Right forelimb (tissue), 1 donor: ENCODE measurements at regions not wholly inside any gene's neighbourhood (a gene's known extent, or its start where the extent isn't known, plus 50 kb on each side); places are given as distances from the start of the nearest gene placed in this dataset.
A peak's percentile ranks its signal among the peaks of the same experiment; 100 is the strongest.
"Not testable (repeated sequence)": the region's sequence is repeated elsewhere in the genome, so short reads cannot be mapped to it uniquely, and the experiment has no call there.

ENCODE experiments used
- DNase-seq: peaks from one replicate; pipeline ENCODE4 v3.0.0-alpha.2; 2018

- DNase-seq: no peak
These were observed 50.7 kb upstream of the SYNDIG1 start for GRCh38 chr20:24418731-24419130.

- DNase-seq: no peak
These were observed 51.9 kb upstream of the SYNDIG1 start for GRCh38 chr20:24417485-24417884.

GRCh38 chr20:24415444-24415843 is 54.0 kb upstream of the SYNDIG1 start:
- not testable (repeated sequence) for DNase-seq

GRCh38 chr20:24411834-24412216 is 57.6 kb upstream of the SYNDIG1 start:
- no peak for DNase-seq

GRCh38 chr20:24411003-24411833 is 58.2 kb upstream of the SYNDIG1 start:
- no peak for DNase-seq

GRCh38 chr20:24407151-24407550 is 62.3 kb upstream of the SYNDIG1 start:
- DNase-seq: no peak

- no peak for DNase-seq
These were observed 62.7 kb upstream of the SYNDIG1 start for GRCh38 chr20:24406750-24407149.

GRCh38 chr20:24406251-24406650 is 63.2 kb upstream of the SYNDIG1 start:
- no peak for DNase-seq

- DNase-seq: no peak
These were observed 63.6 kb upstream of the SYNDIG1 start for GRCh38 chr20:24405810-24406209.

- no peak for DNase-seq
These were observed 66.0 kb upstream of the SYNDIG1 start for GRCh38 chr20:24403406-24403805.

GRCh38 chr20:24402188-24402587 is 67.2 kb upstream of the SYNDIG1 start:
- no peak for DNase-seq

- no peak for DNase-seq
These were observed 74.3 kb upstream of the SYNDIG1 start for GRCh38 chr20:24395151-24395550.

GRCh38 chr20:24393903-24394302 is 75.5 kb upstream of the SYNDIG1 start:
- no peak for DNase-seq

- no peak for DNase-seq
These were observed 76.8 kb upstream of the SYNDIG1 start for GRCh38 chr20:24392612-24393011.

GRCh38 chr20:24389686-24390085 is 79.7 kb upstream of the SYNDIG1 start:
- no peak for DNase-seq

GRCh38 chr20:24388828-24389380 is 80.5 kb upstream of the SYNDIG1 start:
- no peak for DNase-seq

- no peak for DNase-seq
These were observed 83.9 kb upstream of the SYNDIG1 start for GRCh38 chr20:24385547-24385946.

GRCh38 chr20:24384865-24385264 is 84.6 kb upstream of the SYNDIG1 start:
- DNase-seq: no peak

GRCh38 chr20:24382743-24383142 is 86.7 kb upstream of the SYNDIG1 start:
- no peak for DNase-seq

GRCh38 chr20:24382331-24382730 is 87.1 kb upstream of the SYNDIG1 start:
- DNase-seq: no peak

GRCh38 chr20:24381886-24382285 is 87.5 kb upstream of the SYNDIG1 start:
- DNase-seq: no peak

GRCh38 chr20:24379484-24379927 is 89.9 kb upstream of the SYNDIG1 start:
- peak; percentile 57 for DNase-seq

- no peak for DNase-seq
These were observed 90.6 kb upstream of the SYNDIG1 start for GRCh38 chr20:24378661-24379483.
